Right ventricle myocardium inferior (tissue), 1 donor: ENCODE measurements at regions not wholly inside any gene's neighbourhood (a gene's known extent, or its start where the extent isn't known, plus 50 kb on each side); places are given as distances from the start of the nearest gene placed in this dataset.

ENCODE experiments used
- ATAC-seq: fragments of 200-7000 bp; cut with Tn5 transposase; one replicate; pipeline ENCODE4 v1.9.1; 2020; ENCODE audit warnings: mild to moderate bottlenecking, moderate library complexity
- DNase-seq: peaks from one replicate; pipeline ENCODE4 v3.0.0; 2021; ENCODE audit errors: missing footprints
- intact Hi-C: fragments of 100-400 bp; cut with DNase I; formaldehyde crosslinking; loops from one replicate; pipeline ENCODE4 v1.11.0; 2022
- donor health status: DM: no; HTN: yes; CAD: no; lungs with severe emphysema.

DNA sequence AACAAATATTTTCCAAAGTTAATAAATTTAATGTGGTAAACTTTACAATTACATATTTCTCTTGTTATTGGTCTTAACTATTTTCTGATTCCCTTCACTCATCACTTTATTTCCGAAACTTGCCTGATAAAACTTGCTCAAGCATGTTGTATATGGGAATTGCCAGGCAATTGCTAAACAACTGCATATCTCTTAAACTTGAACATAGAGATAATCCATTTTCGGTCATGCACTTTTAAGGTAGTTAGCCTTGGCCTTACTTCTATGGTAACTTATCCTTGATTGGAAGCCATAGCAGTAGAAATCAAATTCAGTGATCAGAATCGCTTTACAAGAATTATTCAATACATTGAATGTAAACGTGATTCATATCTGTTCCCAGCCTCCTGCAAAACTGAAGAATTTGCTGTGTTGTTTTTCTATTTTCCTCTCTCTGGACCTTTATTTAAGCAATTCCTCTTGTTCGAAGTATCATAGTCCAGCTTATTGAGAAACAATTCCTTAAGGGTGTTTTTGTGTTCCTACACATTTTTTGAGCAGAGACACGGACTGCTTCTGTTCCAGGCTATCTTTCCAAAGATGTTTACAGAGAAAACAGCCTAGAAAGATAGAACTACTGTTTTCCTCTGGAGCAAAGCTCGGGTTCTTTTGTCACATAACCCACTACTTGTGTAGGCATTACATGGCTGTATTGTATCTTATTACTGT, 674.3 kb downstream of the IRS1 start:
- intact Hi-C loops, result no loop called here
- DNase-seq, result no peak
- no peak for ATAC-seq

DNA sequence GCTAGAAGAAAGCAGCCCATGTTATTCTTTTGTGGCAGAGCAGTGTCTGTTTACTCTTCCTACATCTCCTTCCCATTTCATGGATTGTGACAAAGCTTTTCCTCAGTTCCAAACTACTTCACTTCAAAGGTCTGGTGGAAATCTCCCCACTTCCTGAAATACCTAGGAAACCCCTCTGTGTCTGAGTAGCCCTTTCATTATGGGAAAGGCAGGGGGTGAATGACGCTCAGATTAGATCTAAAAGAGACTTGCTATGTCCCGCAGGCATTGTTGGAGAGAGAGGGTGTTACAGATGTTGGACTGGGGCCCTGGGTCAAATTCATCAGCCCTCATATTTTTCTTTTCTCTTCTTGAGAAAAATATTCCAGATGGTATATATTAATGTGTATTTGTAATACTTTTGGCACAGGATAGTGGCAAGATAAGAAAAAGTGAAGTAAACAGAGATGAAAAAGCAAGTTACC, 675.0 kb downstream of the IRS1 start:
- intact Hi-C loops, result no loop called here
- no peak for DNase-seq
- peak; percentile 59 for ATAC-seq

- ATAC-seq (no peak), DNase-seq (no peak)
- intact Hi-C loops, result no loop called here
These were observed 676.3 kb downstream of the IRS1 start for GRCh38 chr2:226123300-226123699.

GRCh38 chr2:226122041-226122440, 677.6 kb downstream of the IRS1 start:
- intact Hi-C loops, result no loop called here
- DNase-seq (no peak), ATAC-seq (no peak)

DNA sequence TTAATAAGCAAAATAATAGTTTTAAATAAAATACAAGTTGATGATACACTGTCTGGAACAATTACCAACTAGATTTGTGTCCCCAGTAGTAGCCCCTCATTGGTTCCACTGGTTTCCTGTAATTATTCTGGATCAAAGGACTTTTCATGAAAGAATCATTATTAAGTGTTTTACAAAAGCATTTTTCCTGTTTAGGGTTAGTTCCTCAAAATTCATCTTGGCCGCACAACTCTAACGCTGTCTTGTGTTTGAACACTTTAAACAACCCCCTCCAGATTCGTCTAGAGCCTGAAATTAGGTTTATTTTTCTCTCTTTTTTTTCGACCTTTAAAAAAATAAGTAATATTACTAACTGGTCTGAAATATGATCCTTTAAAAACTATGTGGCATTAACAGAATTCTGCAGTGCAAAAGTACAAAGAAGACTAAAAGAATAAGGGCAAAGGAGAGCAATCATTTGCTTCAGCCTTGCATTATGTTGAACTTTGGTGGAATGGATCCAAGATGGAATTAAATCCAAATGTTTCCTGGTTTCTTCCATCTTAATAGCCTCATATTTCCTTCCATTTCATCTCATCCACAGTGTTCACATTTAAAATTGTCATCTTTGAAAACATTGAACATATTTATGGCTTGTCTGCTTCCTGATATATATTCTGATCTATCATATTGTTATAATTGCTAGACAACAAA, 678.4 kb downstream of the IRS1 start:
- intact Hi-C loops, result no loop called here
- ATAC-seq (no peak), DNase-seq (no peak)

DNA sequence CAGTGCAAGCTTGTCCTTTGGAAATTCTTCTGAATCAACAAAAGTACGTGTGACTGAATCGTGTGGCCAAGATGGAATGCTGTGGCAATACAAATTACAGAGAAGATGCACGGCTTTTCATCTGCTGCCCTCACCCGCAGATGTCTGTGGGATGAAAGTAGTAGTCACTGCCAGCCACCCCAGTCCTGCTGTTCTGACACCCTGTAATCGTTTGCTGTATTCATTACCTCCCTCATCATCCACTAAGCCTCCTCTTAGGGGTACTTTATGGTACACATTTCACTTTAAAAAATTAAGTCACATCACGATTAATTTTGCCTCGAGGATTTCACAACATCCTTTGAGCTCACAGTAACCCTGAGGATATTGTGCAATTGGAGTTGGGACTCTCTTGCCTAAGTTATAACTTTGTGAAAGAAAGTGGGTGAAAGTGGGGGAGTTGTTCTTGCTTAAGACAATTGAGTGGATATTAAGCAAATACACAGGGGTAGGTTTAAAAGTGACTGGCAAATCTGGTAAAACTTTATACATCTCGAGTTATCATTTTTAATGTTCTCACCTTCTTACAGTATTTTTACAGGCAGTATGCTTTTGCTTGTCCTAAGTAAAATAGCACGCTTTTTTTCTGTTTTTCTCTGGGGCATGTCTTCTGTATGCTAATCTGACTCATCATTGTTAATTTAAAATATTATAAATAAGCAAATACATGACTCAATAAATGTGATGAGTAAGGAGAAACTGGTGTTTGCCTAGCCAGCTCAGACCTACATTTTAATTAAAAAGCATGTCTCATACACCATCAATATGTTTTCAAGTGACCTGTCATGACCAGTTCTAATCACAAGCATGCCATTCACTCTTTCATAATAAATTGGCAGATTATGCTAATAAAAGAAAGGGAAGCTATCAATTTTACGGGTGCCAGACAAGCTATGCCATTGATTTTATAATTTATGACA, 680.9 kb downstream of the IRS1 start:
- intact Hi-C loops, result no loop called here
- ATAC-seq (peak; percentile 89), DNase-seq (no peak)

GRCh38 chr2:226117510-226118065, 682.0 kb downstream of the IRS1 start:
- ATAC-seq, result no peak
- intact Hi-C loops, result no loop called here

DNA sequence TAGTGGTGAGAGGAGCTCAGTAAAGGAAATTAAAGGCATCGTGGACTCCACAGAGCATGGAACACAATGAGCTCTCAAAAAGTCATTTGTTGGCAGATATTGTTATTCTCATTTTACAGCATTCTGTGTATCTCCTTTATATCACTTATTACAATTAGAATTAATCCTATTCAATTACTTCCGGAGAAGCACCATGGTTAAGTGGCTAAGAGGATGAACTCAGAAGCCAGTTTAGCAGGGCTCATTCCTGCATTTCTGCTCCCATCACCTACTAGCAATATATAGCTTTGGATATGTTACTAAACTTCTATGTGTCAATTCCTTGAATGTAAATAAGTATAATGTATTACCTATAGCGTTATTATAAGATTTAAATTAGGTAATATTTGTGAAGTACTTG, 683.3 kb downstream of the IRS1 start:
- no peak for ATAC-seq
- intact Hi-C loops, result no loop called here
- no peak for DNase-seq

More at GRCh38 chr2:226117510-226118065, 682.0 kb downstream of the IRS1 start:
- DNase-seq, result no peak

DNA sequence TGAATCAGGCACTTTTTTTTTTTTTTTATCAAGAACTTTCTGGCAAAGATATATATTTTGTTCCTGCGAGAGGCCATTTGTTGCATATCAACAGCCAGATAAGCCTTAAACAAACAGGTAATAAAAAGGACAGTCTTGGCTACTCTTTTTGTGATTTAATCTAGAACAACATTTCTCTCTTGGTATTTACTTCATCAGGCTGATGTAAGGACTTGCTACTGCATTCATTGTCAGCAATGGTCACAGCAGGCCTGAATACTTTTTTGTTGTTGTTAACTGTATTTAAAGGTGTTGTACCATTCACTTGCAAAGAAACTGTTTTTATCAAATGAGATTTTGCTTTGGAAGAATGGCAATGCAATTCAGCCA, 683.8 kb downstream of the IRS1 start:
- ATAC-seq (no peak), DNase-seq (no peak)
- intact Hi-C loops, result no loop called here

GRCh38 chr2:226115102-226115831, 684.4 kb downstream of the IRS1 start:
- peak; percentile 20 for ATAC-seq
- intact Hi-C loops, result no loop called here

GRCh38 chr2:226114436-226114835, 685.2 kb downstream of the IRS1 start:
- ATAC-seq, result peak; percentile 76
- no peak for DNase-seq
- intact Hi-C loops, result no loop called here

More at GRCh38 chr2:226115102-226115831, 684.4 kb downstream of the IRS1 start:
- DNase-seq, result no peak

GRCh38 chr2:226098861-226099745, 699.6 kb downstream of the NYAP2 start:
- no peak for DNase-seq
- ATAC-seq, result no peak
- intact Hi-C loops, result no loop called here

DNA sequence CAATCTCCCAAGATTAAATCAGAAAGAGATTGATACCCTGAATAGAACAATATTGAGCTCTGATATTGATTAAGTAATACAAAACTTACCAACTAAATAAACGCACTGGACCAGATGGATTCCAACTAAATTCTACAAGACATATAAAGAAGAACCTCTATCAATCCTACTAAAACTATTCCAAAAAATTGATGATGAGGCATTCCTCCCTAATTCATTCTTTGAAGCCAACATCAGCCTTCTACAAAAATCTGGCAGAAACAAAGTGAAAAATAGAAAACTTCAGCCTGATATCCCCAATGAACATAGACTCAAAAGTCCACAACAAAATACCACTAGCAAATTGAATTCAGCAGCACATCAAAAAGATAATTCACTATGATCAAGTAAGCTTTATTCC, 695.5 kb downstream of the NYAP2 start:
- intact Hi-C loops, result no loop called here
- ATAC-seq, result no peak
- DNase-seq, result no peak

- DNase-seq, result no peak
- intact Hi-C loops, result no loop called here
- no peak for ATAC-seq
These were observed 693.9 kb downstream of the NYAP2 start for GRCh38 chr2:226093364-226093763.

DNA sequence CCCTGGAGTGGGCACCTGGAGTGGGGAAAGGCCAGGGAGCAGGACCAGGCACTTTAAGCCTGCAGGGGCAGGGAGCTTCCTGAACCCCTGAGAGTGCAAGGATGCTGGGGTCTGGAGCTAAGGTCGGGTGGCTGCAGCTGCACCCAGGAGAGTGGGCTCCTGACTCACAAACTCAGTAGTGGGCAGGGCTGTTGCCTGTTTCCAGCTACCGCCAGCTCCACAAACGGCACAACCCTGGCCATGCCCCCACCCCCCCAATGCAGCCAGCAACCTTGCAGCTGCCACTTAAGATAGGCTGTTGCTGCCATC, 688.8 kb downstream of the NYAP2 start:
- intact Hi-C loops, result no loop called here
- DNase-seq, result no peak
- no peak for ATAC-seq

GRCh38 chr2:226087505-226088365, 688.2 kb downstream of the NYAP2 start:
- ATAC-seq, result no peak
- no peak for DNase-seq
- intact Hi-C loops, result no loop called here

DNA sequence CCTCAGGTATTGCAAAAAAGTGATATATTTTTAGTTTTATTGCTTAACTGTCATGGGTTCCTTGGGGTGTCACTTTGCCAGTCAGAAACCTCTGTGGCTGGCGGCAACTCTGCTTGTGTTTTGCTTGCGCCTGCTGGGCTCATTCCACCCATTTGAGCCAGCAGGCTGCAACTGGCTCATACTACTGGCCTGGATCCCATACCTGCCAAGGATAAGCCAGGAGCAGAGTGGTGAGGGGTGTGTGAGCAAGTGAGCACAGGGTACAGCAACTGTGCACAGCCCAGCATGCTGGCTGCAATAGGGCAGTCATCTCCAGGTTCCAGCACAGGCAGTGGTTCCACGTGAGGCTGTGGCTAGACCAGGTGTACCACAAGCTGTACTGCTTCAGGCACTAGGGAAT, 687.5 kb downstream of the NYAP2 start:
- DNase-seq (no peak), ATAC-seq (peak; percentile 67)
- intact Hi-C loops, result no loop called here
